ENCODE measurements at regions not wholly inside any gene's neighbourhood (a gene's known extent, or its start where the extent isn't known, plus 50 kb on each side); places are given as distances from the start of the nearest gene placed in this dataset.

DNA sequence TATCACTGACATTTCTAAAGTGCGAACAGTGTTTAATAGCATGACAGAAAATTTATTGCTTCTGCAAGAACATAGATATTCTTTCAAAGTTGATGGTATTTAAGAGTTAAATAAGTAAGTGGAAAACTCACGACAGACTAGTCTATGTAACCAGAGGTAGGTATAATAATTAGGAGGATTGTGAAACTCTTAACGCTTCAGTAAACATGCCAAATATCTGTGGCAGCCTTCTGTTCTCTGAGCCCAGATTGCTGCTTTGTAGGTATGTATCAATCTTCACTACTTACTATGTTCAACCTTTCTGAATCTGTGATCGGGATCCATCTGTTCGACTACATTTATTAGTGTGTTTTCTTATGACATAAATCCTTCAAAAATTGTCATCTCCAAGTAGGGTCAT lies 53.6 kb upstream of the SPANXB1 start:
- POLR2A ChIA-PET = no interaction called here
- Mint-ChIP-seq H3K4me3 (no peak overlapping the region), H3K27me3 (no peaks in the 10 kb centered on the region), H3K4me1 (no peaks in the 10 kb centered on the region), H3K27ac (no peak overlapping the region), H3K36me3 (ENCODE audit: low read depth) (no peaks in the 10 kb centered on the region), H3K9me3 (no peaks in the 10 kb centered on the region)
- CTCF ChIA-PET = no interaction called here
- TF ChIP-seq, protein P1, sequence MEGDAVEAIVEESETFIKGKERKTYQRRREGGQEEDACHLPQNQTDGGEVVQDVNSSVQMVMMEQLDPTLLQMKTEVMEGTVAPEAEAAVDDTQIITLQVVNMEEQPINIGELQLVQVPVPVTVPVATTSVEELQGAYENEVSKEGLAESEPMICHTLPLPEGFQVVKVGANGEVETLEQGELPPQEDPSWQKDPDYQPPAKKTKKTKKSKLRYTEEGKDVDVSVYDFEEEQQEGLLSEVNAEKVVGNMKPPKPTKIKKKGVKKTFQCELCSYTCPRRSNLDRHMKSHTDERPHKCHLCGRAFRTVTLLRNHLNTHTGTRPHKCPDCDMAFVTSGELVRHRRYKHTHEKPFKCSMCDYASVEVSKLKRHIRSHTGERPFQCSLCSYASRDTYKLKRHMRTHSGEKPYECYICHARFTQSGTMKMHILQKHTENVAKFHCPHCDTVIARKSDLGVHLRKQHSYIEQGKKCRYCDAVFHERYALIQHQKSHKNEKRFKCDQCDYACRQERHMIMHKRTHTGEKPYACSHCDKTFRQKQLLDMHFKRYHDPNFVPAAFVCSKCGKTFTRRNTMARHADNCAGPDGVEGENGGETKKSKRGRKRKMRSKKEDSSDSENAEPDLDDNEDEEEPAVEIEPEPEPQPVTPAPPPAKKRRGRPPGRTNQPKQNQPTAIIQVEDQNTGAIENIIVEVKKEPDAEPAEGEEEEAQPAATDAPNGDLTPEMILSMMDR (IDR thresholded peaks at IDR 0.05) = no peak
- ATAC-seq (ENCODE audit: low read depth) = no peak
- intact Hi-C loops (cut with micrococcal nuclease) = no loop called here
- no peak for DNase-seq

GRCh38 chrX:140949233-140949632 lies 53.2 kb upstream of the SPANXB1 start:
- no peak overlapping the region for H3K27ac Mint-ChIP-seq
- ATAC-seq (ENCODE audit: low read depth) (no peak), DNase-seq (no peak)
- H3K4me3 Mint-ChIP-seq = no peak overlapping the region
- no peaks in the 10 kb centered on the region for H3K4me1 Mint-ChIP-seq
- no peaks in the 10 kb centered on the region for H3K9me3 Mint-ChIP-seq
- intact Hi-C loops (cut with micrococcal nuclease) = no loop called here
- POLR2A ChIA-PET = no interaction called here
- H3K36me3 Mint-ChIP-seq (ENCODE audit: low read depth) = no peaks in the 10 kb centered on the region
- no peaks in the 10 kb centered on the region for H3K27me3 Mint-ChIP-seq
- CTCF ChIA-PET = no interaction called here
- TF ChIP-seq, protein P1 (IDR thresholded peaks at IDR 0.05) = no peak
